GM23338 (cell line): ENCODE measurements at regions not wholly inside any gene's neighbourhood (a gene's known extent, or its start where the extent isn't known, plus 50 kb on each side); places are given as distances from the start of the nearest gene placed in this dataset.

Experiments used
- ATAC-seq: fragments of 200-7000 bp; cut with Tn5 transposase; 3 replicates; pipeline ENCODE4 v1.9.1; 2020
- DNase-seq: peaks from one replicate; pipeline ENCODE4 v3.0.0-alpha.2; 2015; ENCODE audit warnings: low spot score
- H2AFZ ChIP-seq: fragments of 200-600 bp; sonication (generic); 2 replicates; pipeline ENCODE4 v1.8.0; 2016; ENCODE audit warnings: antibody characterized with exemption, mild to moderate bottlenecking, moderate library complexity
- H3F3A ChIP-seq: fragments of 200-600 bp; sonication (generic); replicated peaks from 2 replicates; pipeline ENCODE4 v1.8.0; 2017; ENCODE audit warnings: antibody characterized with exemption, mixed run types, low read depth
- H3K27ac ChIP-seq: fragments of 200-600 bp; sonication (generic); 2 replicates; pipeline ENCODE4 v1.6.1; 2016; ENCODE audit warnings: low read depth
- H3K27me3 ChIP-seq: fragments of 200-600 bp; sonication (generic); 2 replicates; pipeline ENCODE4 v1.8.0; 2016; ENCODE audit warnings: mild to moderate bottlenecking, mixed run types, moderate library complexity; ENCODE audit not compliant: insufficient read depth
- H3K36me3 ChIP-seq: fragments of 200-600 bp; sonication (generic); 2 replicates; pipeline ENCODE4 v1.8.0; 2016; ENCODE audit warnings: mild to moderate bottlenecking; ENCODE audit not compliant: insufficient read depth
- H3K4me1 ChIP-seq: fragments of 200-600 bp; sonication (generic); 2 replicates; pipeline ENCODE4 v1.8.0; 2016; ENCODE audit warnings: mild to moderate bottlenecking, moderate library complexity; ENCODE audit not compliant: insufficient read depth
- H3K4me2 ChIP-seq: fragments of 200-600 bp; sonication (generic); 2 replicates; pipeline ENCODE4 v1.7.1; 2017; ENCODE audit warnings: mixed run types
- H3K4me3 ChIP-seq: fragments of 200-600 bp; sonication (generic); 2 replicates; pipeline ENCODE4 v1.6.1; 2016; ENCODE audit warnings: mixed run types
- H3K79me2 ChIP-seq: fragments of 200-600 bp; sonication (generic); replicated peaks from 2 replicates; pipeline ENCODE4 v1.8.0; 2017; ENCODE audit warnings: mild to moderate bottlenecking; ENCODE audit not compliant: insufficient read depth
- H3K9me2 ChIP-seq: fragments of 200-600 bp; sonication (generic); 2 replicates; pipeline ENCODE4 v1.8.0; 2017; ENCODE audit not compliant: insufficient read depth
- H4K20me1 ChIP-seq: fragments of 200-600 bp; sonication (generic); replicated peaks from 2 replicates; pipeline ENCODE4 v1.8.0; 2017; ENCODE audit warnings: mild to moderate bottlenecking; ENCODE audit not compliant: insufficient read depth
- H3K27ac Mint-ChIP-seq: 2 replicates; pipeline ENCODE4 v1.8.0; 2020; ENCODE audit warnings: inconsistent platforms, mild to moderate bottlenecking, moderate library complexity, mixed read lengths
- H3K27me3 Mint-ChIP-seq: 3 replicates; pipeline ENCODE4 v1.8.0; 2022; ENCODE audit warnings: low read depth, mild to moderate bottlenecking, moderate library complexity, mixed read lengths, inconsistent platforms; ENCODE audit not compliant: insufficient read depth, poor library complexity
- H3K36me3 Mint-ChIP-seq: 3 replicates; pipeline ENCODE4 v1.8.0; 2021; ENCODE audit warnings: low read depth, mild to moderate bottlenecking, inconsistent platforms, moderate library complexity, mixed read lengths
- H3K4me1 Mint-ChIP-seq: 3 replicates; pipeline ENCODE4 v1.8.0; 2020; ENCODE audit warnings: mild to moderate bottlenecking, inconsistent platforms, mixed read lengths
- H3K4me3 Mint-ChIP-seq: 3 replicates; pipeline ENCODE4 v1.8.0; 2021; ENCODE audit warnings: moderate library complexity, mild to moderate bottlenecking, inconsistent platforms, mixed read lengths
- H3K9me3 Mint-ChIP-seq: 3 replicates; pipeline ENCODE4 v1.8.0; 2020; ENCODE audit warnings: moderate library complexity, mild to moderate bottlenecking, inconsistent platforms, mixed read lengths
- CREB1 ChIP-seq: fragments of 250-450 bp; sonication (Bioruptor Pico); IDR thresholded peaks from 2 replicates; pipeline ENCODE4 v1.5.0; 2020; ENCODE audit warnings: low read depth, mild to moderate bottlenecking, moderate library complexity
- CTCF ChIP-seq, 2 experiments: fragments of 200-600 bp in 1 of 2; sonication (generic) in 1 of 2; conservative IDR thresholded peaks; 2 replicates each; pipeline versions ENCODE4 v1.5.1 to v1.6.1; 2016 to 2017; ENCODE audit warnings: antibody characterized with exemption in 2 of 2, low read depth in 2 of 2, mild to moderate bottlenecking in 2 of 2, moderate library complexity in 1 of 2
- ETS1 ChIP-seq: IDR thresholded peaks from 2 replicates; pipeline ENCODE4 v1.6.1; 2016; ENCODE audit warnings: antibody characterized with exemption
- EZH2 ChIP-seq: fragments of 200-600 bp; sonication (generic); IDR thresholded peaks from one replicate; pipeline ENCODE4 v1.8.0; 2017; ENCODE audit warnings: antibody characterized with exemption, mild to moderate bottlenecking, low read depth; ENCODE audit not compliant: unreplicated experiment
- EZH2phosphoT487 ChIP-seq: fragments of 200-600 bp; sonication (generic); IDR thresholded peaks from one replicate; pipeline ENCODE4 v1.8.1; 2018; ENCODE audit warnings: antibody characterized with exemption; ENCODE audit not compliant: unreplicated experiment
- JUNB ChIP-seq: IDR thresholded peaks from one replicate; pipeline ENCODE4 v1.6.1; 2016; ENCODE audit warnings: antibody characterized with exemption; ENCODE audit not compliant: unreplicated experiment
- NANOG ChIP-seq: IDR thresholded peaks from 2 replicates; pipeline ENCODE4 v1.6.1; 2016; ENCODE audit warnings: antibody characterized with exemption, borderline replicate concordance
- POLR2AphosphoS5 ChIP-seq: IDR thresholded peaks from 2 replicates; pipeline ENCODE4 v1.6.1; 2016; ENCODE audit warnings: antibody characterized with exemption, low read depth
- STAT1 ChIP-seq: IDR thresholded peaks from one replicate; pipeline ENCODE4 v1.6.1; 2016; ENCODE audit warnings: antibody characterized with exemption; ENCODE audit not compliant: unreplicated experiment
- ZNF114 ChIP-seq: fragments of 250-450 bp; sonication (Bioruptor Pico); IDR thresholded peaks from 2 replicates; pipeline ENCODE4 v1.5.0; 2020; ENCODE audit warnings: mild to moderate bottlenecking, moderate library complexity
- ZNF331 ChIP-seq: fragments of 250-450 bp; sonication (Bioruptor Pico); IDR thresholded peaks from 2 replicates; pipeline ENCODE4 v1.5.0; 2020; ENCODE audit warnings: low read depth, mild to moderate bottlenecking, moderate library complexity
- ZNF462 ChIP-seq: fragments of 250-450 bp; sonication (Bioruptor Pico); IDR thresholded peaks from 2 replicates; pipeline ENCODE4 v1.5.0; 2020; ENCODE audit warnings: mild to moderate bottlenecking, moderate library complexity
- TF ChIP-seq, protein P1 (sequence below): IDR thresholded peaks from one replicate; pipeline ENCODE4 v1.6.1; 2018; ENCODE audit warnings: antibody characterized with exemption; ENCODE audit not compliant: unreplicated experiment

DNA sequence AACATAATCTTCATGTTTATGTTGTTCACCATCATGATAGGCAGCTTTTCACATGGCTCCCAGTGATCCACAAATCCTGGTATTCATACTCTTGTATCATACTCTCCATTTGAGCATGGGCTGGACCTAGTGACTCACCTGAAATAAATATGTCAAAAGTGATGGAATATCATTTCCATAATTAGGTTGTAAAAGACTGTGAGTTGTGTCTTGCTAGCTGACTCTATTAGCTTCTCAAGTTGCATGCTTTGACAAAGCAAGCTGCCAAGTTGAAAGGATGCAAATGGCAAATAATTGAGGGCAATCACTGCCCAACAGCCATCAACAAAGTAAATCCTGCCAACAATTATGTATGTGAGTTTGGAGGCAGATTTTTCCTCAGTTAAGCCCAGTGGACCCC lies 300.4 kb downstream of the AHR start:
- no peaks in the 10 kb centered on the region for H3K9me2 ChIP-seq
- DNase-seq = no peak
- H3K36me3 Mint-ChIP-seq = no peaks in the 10 kb centered on the region
- no peaks in the 10 kb centered on the region for H3K36me3 ChIP-seq
- no peak overlapping the region for H3K27ac Mint-ChIP-seq
- no peak overlapping the region for H3K4me2 ChIP-seq
- no peaks in the 10 kb centered on the region for H3K4me1 Mint-ChIP-seq
- no peaks in the 10 kb centered on the region for H3K79me2 ChIP-seq
- no peaks in the 10 kb centered on the region for H4K20me1 ChIP-seq
- H3K4me3 Mint-ChIP-seq = no peak overlapping the region
- no peak overlapping the region for H3K27ac ChIP-seq
- H3K27me3 Mint-ChIP-seq = no peaks in the 10 kb centered on the region
- no peak overlapping the region for H2AFZ ChIP-seq
- ATAC-seq = no peak
- no peaks in the 10 kb centered on the region; the same call in 2 of the 3 replicates for H3K9me3 Mint-ChIP-seq
- TF ChIP-seq EZH2 (no peak), STAT1 (no peak), NANOG (no peak), ETS1 (no peak), CREB1 (CRISPR knock-in tag) (no peak), CTCF (conservative IDR thresholded peaks at IDR 0.05; ENCODE audit: low read depth in 2 of 2) (no peak), ZNF462 (CRISPR knock-in tag) (no peak), POLR2AphosphoS5 (no peak), EZH2phosphoT487 (no peak), ZNF114 (CRISPR knock-in tag) (no peak), JUNB (no peak), ZNF331 (CRISPR knock-in tag) (no peak)
- TF ChIP-seq, protein P1, sequence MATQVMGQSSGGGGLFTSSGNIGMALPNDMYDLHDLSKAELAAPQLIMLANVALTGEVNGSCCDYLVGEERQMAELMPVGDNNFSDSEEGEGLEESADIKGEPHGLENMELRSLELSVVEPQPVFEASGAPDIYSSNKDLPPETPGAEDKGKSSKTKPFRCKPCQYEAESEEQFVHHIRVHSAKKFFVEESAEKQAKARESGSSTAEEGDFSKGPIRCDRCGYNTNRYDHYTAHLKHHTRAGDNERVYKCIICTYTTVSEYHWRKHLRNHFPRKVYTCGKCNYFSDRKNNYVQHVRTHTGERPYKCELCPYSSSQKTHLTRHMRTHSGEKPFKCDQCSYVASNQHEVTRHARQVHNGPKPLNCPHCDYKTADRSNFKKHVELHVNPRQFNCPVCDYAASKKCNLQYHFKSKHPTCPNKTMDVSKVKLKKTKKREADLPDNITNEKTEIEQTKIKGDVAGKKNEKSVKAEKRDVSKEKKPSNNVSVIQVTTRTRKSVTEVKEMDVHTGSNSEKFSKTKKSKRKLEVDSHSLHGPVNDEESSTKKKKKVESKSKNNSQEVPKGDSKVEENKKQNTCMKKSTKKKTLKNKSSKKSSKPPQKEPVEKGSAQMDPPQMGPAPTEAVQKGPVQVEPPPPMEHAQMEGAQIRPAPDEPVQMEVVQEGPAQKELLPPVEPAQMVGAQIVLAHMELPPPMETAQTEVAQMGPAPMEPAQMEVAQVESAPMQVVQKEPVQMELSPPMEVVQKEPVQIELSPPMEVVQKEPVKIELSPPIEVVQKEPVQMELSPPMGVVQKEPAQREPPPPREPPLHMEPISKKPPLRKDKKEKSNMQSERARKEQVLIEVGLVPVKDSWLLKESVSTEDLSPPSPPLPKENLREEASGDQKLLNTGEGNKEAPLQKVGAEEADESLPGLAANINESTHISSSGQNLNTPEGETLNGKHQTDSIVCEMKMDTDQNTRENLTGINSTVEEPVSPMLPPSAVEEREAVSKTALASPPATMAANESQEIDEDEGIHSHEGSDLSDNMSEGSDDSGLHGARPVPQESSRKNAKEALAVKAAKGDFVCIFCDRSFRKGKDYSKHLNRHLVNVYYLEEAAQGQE = no peak
- no peaks in the 10 kb centered on the region for H3F3A ChIP-seq
- H3K4me1 ChIP-seq = 0 out of 2 replicates have a peak, but pooled peaks cover 3% of the 10 kb centered on the region
- H3K27me3 ChIP-seq = no peaks in the 10 kb centered on the region
- H3K4me3 ChIP-seq = no peak overlapping the region
